K562 (cell line): ENCODE measurements at regions not wholly inside any gene's neighbourhood (a gene's known extent, or its start where the extent isn't known, plus 50 kb on each side); places are given as distances from the start of the nearest gene placed in this dataset.

Source experiments
- ATAC-seq: fragments of 200-7000 bp; cut with Tn5 transposase; 3 replicates; pipeline ENCODE4 v1.9.1; 2020; ENCODE audit warnings: moderate library complexity
- BruUV-seq: library from RNA; stranded (reverse); fragments of 400-500 nt; replicated peaks from 2 replicates; lab custom pipeline; 2021; lab: Mats Ljungman, UMichigan
- CTCF ChIA-PET: fragments of 300-600 bp; formaldehyde crosslinking; extraction: SDS; loops from one replicate; lab custom pipeline; 2021; ENCODE audit warnings: low intra/inter-chr PET ratio; lab: Yijun Ruan, JAX
- POLR2A ChIA-PET: fragments of 300-600, 350-650 bp; sonication (Branson Sonifier 250); formaldehyde crosslinking; extraction: SDS; loops from one replicate; lab custom pipeline; 2021; ENCODE audit warnings: antibody characterized with exemption, inconsistent platforms; lab: Yijun Ruan, JAX
- DNase-seq, 4 experiments: peaks; one replicate each; pipeline versions ENCODE4 v3.0.0 to v3.0.0-alpha.2; 2011 to 2018; ENCODE audit warnings: low spot score in 3 of 4, mixed read lengths in 3 of 4; ENCODE audit errors: extremely low read depth in 1 of 4
- FAIRE-seq: peaks from 2 replicates; lab custom pipeline; 2011; peaks lifted over from hg19 to GRCh38; lab: Jason Lieb, UNC
- H2AFZ ChIP-seq: 2 replicates; pipeline ENCODE4 v1.6.0; 2011; ENCODE audit warnings: low read depth, low read length, control low read depth, inconsistent platforms
- H3K27ac ChIP-seq: fragments of 200-600 bp; 3 replicates; pipeline ENCODE4 v1.8.0; 2011; ENCODE audit warnings: low read depth, mild to moderate bottlenecking, control low read depth, inconsistent platforms, low read length, moderate library complexity, mixed read lengths; ENCODE audit errors: extremely low read depth
- H3K27me3 ChIP-seq, 2 experiments: fragments of 300-600 bp in 1 of 2; 2 replicates in 1 of 2; 3 replicates in 1 of 2; pipeline versions ENCODE4 v1.6.0 to v1.8.0; 2011; ENCODE audit warnings: inconsistent platforms in 2 of 2, low read length in 2 of 2, mild to moderate bottlenecking in 1 of 2, mixed read lengths in 1 of 2, moderate library complexity in 1 of 2; ENCODE audit not compliant: control insufficient read depth in 2 of 2, insufficient read depth in 2 of 2
- H3K36me3 ChIP-seq: fragments of 300-600 bp; 3 replicates; pipeline ENCODE4 v1.8.0; 2011; ENCODE audit warnings: mild to moderate bottlenecking, low read length, inconsistent platforms; ENCODE audit not compliant: control insufficient read depth, insufficient read depth
- H3K4me1 ChIP-seq, 2 experiments: fragments of 200-600 bp in 1 of 2; replicated peaks in 1 of 2; 2 replicates in 1 of 2; 3 replicates in 1 of 2; pipeline versions ENCODE4 v1.5.1 to v1.8.0; 2011; ENCODE audit warnings: inconsistent platforms in 2 of 2, low read length in 2 of 2, mild to moderate bottlenecking in 1 of 2, mixed read lengths in 1 of 2, moderate library complexity in 1 of 2; ENCODE audit not compliant: control insufficient read depth in 2 of 2, insufficient read depth in 2 of 2
- H3K4me2 ChIP-seq: 2 replicates; pipeline ENCODE4 v1.6.1; 2011; ENCODE audit warnings: low read length, control low read depth, inconsistent platforms, mixed read lengths; ENCODE audit not compliant: insufficient read depth
- H3K4me3 ChIP-seq: fragments of 200-600 bp; sonication (generic), shearing (Covaris generic); 2 replicates; pipeline ENCODE4 v1.5.1; 2016; ENCODE audit warnings: control low read depth, inconsistent platforms
- H3K79me2 ChIP-seq: fragments of 200-600 bp; 3 replicates; pipeline ENCODE4 v1.8.0; 2011; ENCODE audit warnings: low read length, inconsistent platforms; ENCODE audit not compliant: control insufficient read depth, insufficient read depth
- H3K9ac ChIP-seq, 2 experiments: 2 replicates each; pipeline versions ENCODE4 v1.6.0 to v1.6.1; 2011; ENCODE audit warnings: low read depth in 2 of 2, low read length in 2 of 2, control low read depth in 1 of 2, inconsistent platforms in 1 of 2, mild to moderate bottlenecking in 1 of 2, mixed read lengths in 1 of 2; ENCODE audit not compliant: insufficient read depth in 1 of 2
- H3K9me1 ChIP-seq: one replicate; pipeline ENCODE4 v1.6.0; 2011; ENCODE audit warnings: inconsistent platforms, mild to moderate bottlenecking, low read length, moderate library complexity; ENCODE audit not compliant: control insufficient read depth, insufficient read depth
- H3K9me3 ChIP-seq: replicated peaks from 2 replicates; pipeline ENCODE4 v1.5.1; 2011; ENCODE audit warnings: low read depth, low read length, inconsistent platforms; ENCODE audit not compliant: control insufficient read depth, insufficient read depth
- H4K20me1 ChIP-seq: replicated peaks from 2 replicates; pipeline ENCODE4 v1.6.1; 2011; ENCODE audit warnings: low read length, inconsistent platforms, mixed read lengths; ENCODE audit not compliant: control insufficient read depth, insufficient read depth
- AFF4 ChIP-seq: sonication (generic); formaldehyde crosslinking; IDR thresholded peaks from 2 replicates; pipeline ENCODE4 v1.8.0; 2023; ENCODE audit warnings: mild to moderate bottlenecking, missing genetic modification reagents
- ESRRB ChIP-seq: fragments of 250-450 bp; sonication (Bioruptor Pico); IDR thresholded peaks from 2 replicates; pipeline ENCODE4 v1.5.0; 2020; ENCODE audit warnings: mild to moderate bottlenecking, moderate library complexity, borderline replicate concordance
- KLF16 ChIP-seq: IDR thresholded peaks from 2 replicates; pipeline ENCODE4 v1.6.1; 2016; ENCODE audit warnings: antibody characterized with exemption
- POLR3A ChIP-seq: IDR thresholded peaks from 2 replicates; pipeline ENCODE4 v1.6.1; 2011; ENCODE audit warnings: borderline replicate concordance, mild to moderate bottlenecking, moderate library complexity; ENCODE audit not compliant: insufficient read length, insufficient read depth; ENCODE audit errors: extremely low read depth
- RFX7 ChIP-seq: fragments of 250-450 bp; sonication (Bioruptor Pico); IDR thresholded peaks from 2 replicates; pipeline ENCODE4 v1.5.1; 2021; ENCODE audit warnings: mild to moderate bottlenecking
- SIN3A ChIP-seq, 2 experiments: fragments of 150-350 bp in 1 of 2; IDR thresholded peaks; 2 replicates each; pipeline ENCODE4 v1.6.1; 2011 to 2016; ENCODE audit warnings: borderline replicate concordance in 2 of 2, low read depth in 2 of 2, low read length in 2 of 2, mild to moderate bottlenecking in 2 of 2, moderate library complexity in 2 of 2; ENCODE audit not compliant: control insufficient read depth in 1 of 2
- SMAD4 ChIP-seq: fragments of 250-450 bp; sonication (Bioruptor Pico); conservative IDR thresholded peaks from 2 replicates; pipeline ENCODE4 v1.8.0; 2021; ENCODE audit warnings: inconsistent platforms, mild to moderate bottlenecking, moderate library complexity
- SMARCE1 ChIP-seq: fragments of 450-650 bp; IDR thresholded peaks from 2 replicates; pipeline ENCODE4 v1.7.1; 2016; ENCODE audit warnings: mild to moderate bottlenecking
- SREBF2 ChIP-seq: sonication (generic); formaldehyde crosslinking; IDR thresholded peaks from 2 replicates; pipeline ENCODE4 v1.4.0; 2020; ENCODE audit warnings: mild to moderate bottlenecking, missing genetic modification reagents
- ZBTB1 ChIP-seq: sonication (generic); formaldehyde crosslinking; IDR thresholded peaks from 2 replicates; pipeline ENCODE4 v1.8.1; 2023; ENCODE audit warnings: missing genetic modification reagents, low read depth, mild to moderate bottlenecking, borderline replicate concordance
- ZNF584 ChIP-seq: fragments of 200-800 bp; sonication (Bioruptor generic); IDR thresholded peaks from 2 replicates; pipeline ENCODE4 v1.6.1; 2016; ENCODE audit warnings: low read depth, mild to moderate bottlenecking, missing genetic modification characterization, missing compliant biosample characterization
- WGBS: fragments of 100-300 bp; shearing (Covaris generic); methylation state at CpG from one replicate; pipeline ENCODE4 v1.1.6; 2016; ENCODE audit warnings: low coverage, mixed read lengths; ENCODE audit not compliant: insufficient coverage; ENCODE audit errors: missing lambda C conversion rate; 5-methylcytosine and 5-hydroxymethylcytosine counted together
- in situ Hi-C: fragments of 300-500 bp; cut with MboI; formaldehyde crosslinking; loops from 4 replicates; pipeline ENCODE4 v1.15.0; 2018; ENCODE audit warnings: inconsistent platforms, mixed read lengths
- intact Hi-C: fragments of 100-400 bp; cut with micrococcal nuclease; formaldehyde crosslinking; loops from 2 replicates; pipeline ENCODE4 v1.14.2; 2022
- TF ChIP-seq, protein P1 (sequence below): fragments of 250-450 bp; sonication (Bioruptor Pico); IDR thresholded peaks from 2 replicates; pipeline ENCODE4 v1.4.0; 2020; ENCODE audit warnings: borderline replicate concordance
- TF ChIP-seq, protein P2 (sequence below): IDR thresholded peaks from 3 replicates; pipeline ENCODE4 v1.6.1; 2011; ENCODE audit warnings: borderline replicate concordance, mild to moderate bottlenecking; ENCODE audit not compliant: insufficient read length, insufficient read depth
- TF ChIP-seq, protein P3 (sequence below): fragments of 250-450 bp; sonication (Bioruptor Pico); IDR thresholded peaks from 2 replicates; pipeline ENCODE4 v1.8.0; 2021; ENCODE audit warnings: moderate library complexity, mild to moderate bottlenecking, inconsistent platforms

- no peaks in the 10 kb centered on the region for H3K9me3 ChIP-seq
- no peaks in the 10 kb centered on the region for H3K9me1 ChIP-seq
- no peak overlapping the region for H3K4me3 ChIP-seq
- DNase-seq (no peak), FAIRE-seq (no peak), ATAC-seq (no peak)
- H3K36me3 ChIP-seq: no peaks in the 10 kb centered on the region
- CTCF ChIA-PET: interaction anchor here (0.8 kb wide), 1 partner anchor 139 kb away, joined by 4 read pairs; no protein-coding TSS in a partner anchor
- H3K79me2 ChIP-seq: no peaks in the 10 kb centered on the region
- no peaks in the 10 kb centered on the region for H3K27me3 ChIP-seq
- peaks cover 19 to 26% of the 10 kb centered on the region in 2 experiments for H3K4me1 ChIP-seq
- no peak overlapping the region for H3K9ac ChIP-seq
- 19% methylated on average over 3 of the region's 3 CpGs for WGBS
- intact Hi-C loops (loop anchor here (5.0 to 10.0 kb wide), 2 partner anchors 327 to 1425 kb away; no protein-coding TSS in a partner anchor), in situ Hi-C loops (loop anchor here (5.0 to 10.0 kb wide), 2 partner anchors 137 to 1305 kb away; no protein-coding TSS in a partner anchor)
- no peak overlapping the region for H3K27ac ChIP-seq
- no peak overlapping the region for H2AFZ ChIP-seq
- no peaks in the 10 kb centered on the region for H4K20me1 ChIP-seq
- H3K4me2 ChIP-seq: no peak overlapping the region
- POLR2A ChIA-PET: no interaction called here
- BruUV-seq: no TSS peak
- no peak for TF ChIP-seq SIN3A (IDR thresholded peaks at IDR 0.05; ENCODE audit: borderline replicate concordance in 2 of 2, control insufficient read depth in 1 of 2, low read depth in 2 of 2, low read length in 2 of 2)
- TF ChIP-seq AFF4 (CRISPR knock-in tag): no peak
- TF ChIP-seq ZNF584 (CRISPR knock-in tag): no peak
- no peak for TF ChIP-seq SREBF2 (CRISPR knock-in tag)
- no peak for TF ChIP-seq ESRRB
- no peak for TF ChIP-seq SMAD4 (CRISPR knock-in tag)
- TF ChIP-seq, protein P1, sequence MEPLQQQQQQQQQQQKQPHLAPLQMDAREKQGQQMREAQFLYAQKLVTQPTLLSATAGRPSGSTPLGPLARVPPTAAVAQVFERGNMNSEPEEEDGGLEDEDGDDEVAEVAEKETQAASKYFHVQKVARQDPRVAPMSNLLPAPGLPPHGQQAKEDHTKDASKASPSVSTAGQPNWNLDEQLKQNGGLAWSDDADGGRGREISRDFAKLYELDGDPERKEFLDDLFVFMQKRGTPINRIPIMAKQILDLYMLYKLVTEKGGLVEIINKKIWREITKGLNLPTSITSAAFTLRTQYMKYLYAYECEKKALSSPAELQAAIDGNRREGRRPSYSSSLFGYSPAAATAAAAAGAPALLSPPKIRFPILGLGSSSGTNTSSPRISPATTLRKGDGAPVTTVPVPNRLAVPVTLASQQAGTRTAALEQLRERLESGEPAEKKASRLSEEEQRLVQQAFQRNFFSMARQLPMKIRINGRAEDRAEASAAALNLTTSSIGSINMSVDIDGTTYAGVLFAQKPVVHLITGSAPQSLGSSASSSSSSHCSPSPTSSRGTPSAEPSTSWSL (CRISPR knock-in tag): no peak
- TF ChIP-seq POLR3A: no peak
- no peak for TF ChIP-seq ZBTB1 (CRISPR knock-in tag)
- TF ChIP-seq RFX7 (CRISPR knock-in tag): no peak
- TF ChIP-seq, protein P2, sequence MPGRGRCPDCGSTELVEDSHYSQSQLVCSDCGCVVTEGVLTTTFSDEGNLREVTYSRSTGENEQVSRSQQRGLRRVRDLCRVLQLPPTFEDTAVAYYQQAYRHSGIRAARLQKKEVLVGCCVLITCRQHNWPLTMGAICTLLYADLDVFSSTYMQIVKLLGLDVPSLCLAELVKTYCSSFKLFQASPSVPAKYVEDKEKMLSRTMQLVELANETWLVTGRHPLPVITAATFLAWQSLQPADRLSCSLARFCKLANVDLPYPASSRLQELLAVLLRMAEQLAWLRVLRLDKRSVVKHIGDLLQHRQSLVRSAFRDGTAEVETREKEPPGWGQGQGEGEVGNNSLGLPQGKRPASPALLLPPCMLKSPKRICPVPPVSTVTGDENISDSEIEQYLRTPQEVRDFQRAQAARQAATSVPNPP: no peak
- TF ChIP-seq KLF16: no peak
- no peak for TF ChIP-seq SMARCE1
- TF ChIP-seq, protein P3, sequence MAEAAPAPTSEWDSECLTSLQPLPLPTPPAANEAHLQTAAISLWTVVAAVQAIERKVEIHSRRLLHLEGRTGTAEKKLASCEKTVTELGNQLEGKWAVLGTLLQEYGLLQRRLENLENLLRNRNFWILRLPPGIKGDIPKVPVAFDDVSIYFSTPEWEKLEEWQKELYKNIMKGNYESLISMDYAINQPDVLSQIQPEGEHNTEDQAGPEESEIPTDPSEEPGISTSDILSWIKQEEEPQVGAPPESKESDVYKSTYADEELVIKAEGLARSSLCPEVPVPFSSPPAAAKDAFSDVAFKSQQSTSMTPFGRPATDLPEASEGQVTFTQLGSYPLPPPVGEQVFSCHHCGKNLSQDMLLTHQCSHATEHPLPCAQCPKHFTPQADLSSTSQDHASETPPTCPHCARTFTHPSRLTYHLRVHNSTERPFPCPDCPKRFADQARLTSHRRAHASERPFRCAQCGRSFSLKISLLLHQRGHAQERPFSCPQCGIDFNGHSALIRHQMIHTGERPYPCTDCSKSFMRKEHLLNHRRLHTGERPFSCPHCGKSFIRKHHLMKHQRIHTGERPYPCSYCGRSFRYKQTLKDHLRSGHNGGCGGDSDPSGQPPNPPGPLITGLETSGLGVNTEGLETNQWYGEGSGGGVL (CRISPR knock-in tag): no peak
Measured at GRCh38 chr1:55279627-55280026, 64.5 kb upstream of the USP24 start.
